Endodermal cell (in vitro differentiated cells): ENCODE measurements at regions not wholly inside any gene's neighbourhood (a gene's known extent, or its start where the extent isn't known, plus 50 kb on each side); places are given as distances from the start of the nearest gene placed in this dataset.

ENCODE experiments used
- DNase-seq: peaks from one replicate; pipeline ENCODE4 v3.0.0-alpha.2; 2017
- H3K27ac ChIP-seq: 2 replicates; pipeline ENCODE4 v1.5.1; 2013; ENCODE audit warnings: mild to moderate bottlenecking, low read depth, low read length, moderate library complexity
- H3K27me3 ChIP-seq: 2 replicates; pipeline ENCODE4 v1.6.1; 2013; ENCODE audit warnings: mild to moderate bottlenecking, low read length, moderate library complexity; ENCODE audit not compliant: insufficient read depth, control insufficient read depth, poor library complexity, severe bottlenecking
- H3K36me3 ChIP-seq: 2 replicates; pipeline ENCODE4 v1.7.0; 2013; ENCODE audit warnings: mild to moderate bottlenecking, low read length, moderate library complexity; ENCODE audit not compliant: control insufficient read depth, insufficient read depth
- H3K4me1 ChIP-seq: one replicate; pipeline ENCODE4 v1.7.0; 2013; ENCODE audit warnings: low read length; ENCODE audit not compliant: control insufficient read depth, insufficient read depth
- H3K4me3 ChIP-seq: 2 replicates; pipeline ENCODE4 v1.5.1; 2013; ENCODE audit warnings: mild to moderate bottlenecking, low read length, moderate library complexity
- H3K9ac ChIP-seq: 2 replicates; pipeline ENCODE4 v1.6.1; 2013; ENCODE audit warnings: mild to moderate bottlenecking, low read length, moderate library complexity; ENCODE audit not compliant: poor library complexity, severe bottlenecking; ENCODE audit errors: extremely low read depth
- H3K9me3 ChIP-seq: 2 replicates; pipeline ENCODE4 v1.6.1; 2013; ENCODE audit warnings: mild to moderate bottlenecking, low read length, moderate library complexity; ENCODE audit not compliant: control insufficient read depth
- H3K27ac Mint-ChIP-seq: 2 replicates; pipeline ENCODE4 v1.8.0; 2020; ENCODE audit warnings: mixed read lengths
- H3K27me3 Mint-ChIP-seq: 2 replicates; pipeline ENCODE4 v1.8.0; 2021; ENCODE audit warnings: mild to moderate bottlenecking, mixed read lengths; ENCODE audit not compliant: insufficient read depth
- H3K36me3 Mint-ChIP-seq: 2 replicates; pipeline ENCODE4 v1.8.0; 2020; ENCODE audit warnings: low read depth, mixed read lengths
- H3K4me1 Mint-ChIP-seq: 2 replicates; pipeline ENCODE4 v1.8.0; 2020; ENCODE audit warnings: mixed read lengths
- H3K4me3 Mint-ChIP-seq: 2 replicates; pipeline ENCODE4 v1.8.0; 2020; ENCODE audit warnings: mild to moderate bottlenecking, moderate library complexity, mixed read lengths
- H3K9me3 Mint-ChIP-seq: 2 replicates; pipeline ENCODE4 v1.8.0; 2020; ENCODE audit warnings: mild to moderate bottlenecking, mixed read lengths
- WGBS, 2 experiments: methylation state at CpG; one replicate each; pipeline versions ENCODE4 v1.1.5 to v1.1.7; 2013; ENCODE audit warnings: missing lambda C conversion rate in 2 of 2, mixed read lengths in 1 of 2; ENCODE audit not compliant: insufficient coverage in 1 of 2, insufficient read length in 1 of 2; 5-methylcytosine and 5-hydroxymethylcytosine counted together
- TF ChIP-seq, protein P1 (sequence below): fragments of 200-600 bp; sonication (generic); conservative IDR thresholded peaks from 2 replicates; pipeline ENCODE4 v1.5.0; 2021; ENCODE audit warnings: antibody characterized with exemption, mild to moderate bottlenecking

- Mint-ChIP-seq H3K27me3 (no peaks in the 10 kb centered on the region), H3K36me3 (peaks cover 2% of the 10 kb centered on the region), H3K4me1 (peaks cover 25% of the 10 kb centered on the region), H3K9me3 (peaks cover 2% of the 10 kb centered on the region), H3K27ac (peak overlapping the region; percentile 18), H3K4me3 (no peak overlapping the region)
- Histone ChIP-seq H3K27ac (no peak overlapping the region), H3K4me1 (no peaks in the 10 kb centered on the region), H3K9ac (no peak overlapping the region), H3K4me3 (no peak overlapping the region), H3K36me3 (no peaks in the 10 kb centered on the region), H3K9me3 (no peaks in the 10 kb centered on the region), H3K27me3 (no peaks in the 10 kb centered on the region)
- DNase-seq = no peak
- TF ChIP-seq, protein P1, sequence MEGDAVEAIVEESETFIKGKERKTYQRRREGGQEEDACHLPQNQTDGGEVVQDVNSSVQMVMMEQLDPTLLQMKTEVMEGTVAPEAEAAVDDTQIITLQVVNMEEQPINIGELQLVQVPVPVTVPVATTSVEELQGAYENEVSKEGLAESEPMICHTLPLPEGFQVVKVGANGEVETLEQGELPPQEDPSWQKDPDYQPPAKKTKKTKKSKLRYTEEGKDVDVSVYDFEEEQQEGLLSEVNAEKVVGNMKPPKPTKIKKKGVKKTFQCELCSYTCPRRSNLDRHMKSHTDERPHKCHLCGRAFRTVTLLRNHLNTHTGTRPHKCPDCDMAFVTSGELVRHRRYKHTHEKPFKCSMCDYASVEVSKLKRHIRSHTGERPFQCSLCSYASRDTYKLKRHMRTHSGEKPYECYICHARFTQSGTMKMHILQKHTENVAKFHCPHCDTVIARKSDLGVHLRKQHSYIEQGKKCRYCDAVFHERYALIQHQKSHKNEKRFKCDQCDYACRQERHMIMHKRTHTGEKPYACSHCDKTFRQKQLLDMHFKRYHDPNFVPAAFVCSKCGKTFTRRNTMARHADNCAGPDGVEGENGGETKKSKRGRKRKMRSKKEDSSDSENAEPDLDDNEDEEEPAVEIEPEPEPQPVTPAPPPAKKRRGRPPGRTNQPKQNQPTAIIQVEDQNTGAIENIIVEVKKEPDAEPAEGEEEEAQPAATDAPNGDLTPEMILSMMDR = no peak
- WGBS, 2 experiments = 59% methylated on average over 5 of the region's 5 CpGs; no CpG with 5 or more reads in 1 of the 2 experiments
Measured at GRCh38 chr2:183530333-183530901, 406.2 kb downstream of the NUP35 start.

DNA sequence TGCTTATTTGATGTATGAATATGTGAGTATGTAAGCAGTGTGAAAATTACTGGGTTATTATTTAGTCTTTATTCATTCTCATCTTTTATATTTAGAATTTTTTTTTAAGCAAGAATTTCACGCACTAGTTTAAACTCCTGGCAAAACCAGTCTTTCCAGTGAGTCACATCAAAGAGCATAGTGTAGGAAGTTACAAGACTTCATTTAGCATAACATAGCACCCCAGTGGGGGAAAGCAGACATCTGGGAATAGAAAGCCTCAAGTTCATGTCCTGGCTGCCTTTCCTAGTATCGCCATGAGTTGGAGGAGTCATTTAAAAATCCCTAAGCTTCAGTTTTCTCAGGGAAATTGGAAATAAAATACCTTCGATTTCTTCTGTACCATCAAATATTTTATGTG is 408.3 kb downstream of the NUP35 start:
- H3K9ac ChIP-seq = no peak overlapping the region
- H3K27me3 ChIP-seq = no peaks in the 10 kb centered on the region
- DNase-seq = peak; percentile 73
- Mint-ChIP-seq H3K4me1 (peaks cover 25% of the 10 kb centered on the region), H3K9me3 (peaks cover 2% of the 10 kb centered on the region), H3K4me3 (no peak overlapping the region), H3K27ac (no peak overlapping the region), H3K36me3 (no peaks in the 10 kb centered on the region), H3K27me3 (no peaks in the 10 kb centered on the region)
- no peaks in the 10 kb centered on the region for H3K4me1 ChIP-seq
- 54% methylated on average over 3 of the region's 3 CpGs; no CpG with 5 or more reads in 1 of the 2 experiments for WGBS, 2 experiments
- H3K9me3 ChIP-seq = no peaks in the 10 kb centered on the region
- H3K36me3 ChIP-seq = no peaks in the 10 kb centered on the region
- H3K27ac ChIP-seq = no peak overlapping the region
- TF ChIP-seq, protein P1 = no peak
- no peak overlapping the region for H3K4me3 ChIP-seq

DNA sequence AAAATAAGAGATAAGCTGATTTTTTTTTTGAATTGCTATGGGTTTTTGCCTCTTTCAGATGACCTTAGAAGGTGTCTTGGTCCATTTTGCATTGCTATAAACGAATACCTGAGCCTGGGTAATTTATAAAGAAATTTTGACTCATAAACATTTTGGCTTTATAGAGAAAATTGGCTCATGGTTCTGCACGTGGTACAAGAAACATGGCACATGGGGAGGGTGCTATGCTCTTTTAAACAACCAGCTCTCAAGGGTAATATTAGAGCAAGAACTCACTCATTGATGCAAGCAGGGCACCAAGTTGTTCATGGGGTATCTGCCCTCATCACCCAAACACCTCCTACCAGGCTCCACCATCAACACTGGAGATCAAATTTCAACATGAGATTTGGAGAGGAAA is 408.8 kb downstream of the NUP35 start:
- 78% methylated on average over 2 of the region's 2 CpGs; no CpG with 5 or more reads in 1 of the 2 experiments for WGBS, 2 experiments
- Mint-ChIP-seq H3K4me3 (no peak overlapping the region), H3K27ac (no peak overlapping the region), H3K27me3 (no peaks in the 10 kb centered on the region), H3K36me3 (no peaks in the 10 kb centered on the region), H3K9me3 (no peaks in the 10 kb centered on the region), H3K4me1 (peaks cover 25% of the 10 kb centered on the region)
- TF ChIP-seq, protein P1 = no peak
- Histone ChIP-seq H3K27ac (no peak overlapping the region), H3K27me3 (no peaks in the 10 kb centered on the region), H3K9ac (no peak overlapping the region), H3K4me1 (no peaks in the 10 kb centered on the region), H3K9me3 (no peaks in the 10 kb centered on the region), H3K4me3 (no peak overlapping the region), H3K36me3 (no peaks in the 10 kb centered on the region)
- no peak for DNase-seq
